GM23338 (cell line): ENCODE measurements at regions not wholly inside any gene's neighbourhood (a gene's known extent, or its start where the extent isn't known, plus 50 kb on each side); places are given as distances from the start of the nearest gene placed in this dataset.

Source experiments
- ATAC-seq: fragments of 200-7000 bp; cut with Tn5 transposase; 3 replicates; pipeline ENCODE4 v1.9.1; 2020
- DNase-seq: peaks from one replicate; pipeline ENCODE4 v3.0.0-alpha.2; 2015; ENCODE audit warnings: low spot score
- H2AFZ ChIP-seq: fragments of 200-600 bp; sonication (generic); 2 replicates; pipeline ENCODE4 v1.8.0; 2016; ENCODE audit warnings: antibody characterized with exemption, mild to moderate bottlenecking, moderate library complexity
- H3F3A ChIP-seq: fragments of 200-600 bp; sonication (generic); replicated peaks from 2 replicates; pipeline ENCODE4 v1.8.0; 2017; ENCODE audit warnings: antibody characterized with exemption, mixed run types, low read depth
- H3K27ac ChIP-seq: fragments of 200-600 bp; sonication (generic); 2 replicates; pipeline ENCODE4 v1.6.1; 2016; ENCODE audit warnings: low read depth
- H3K27me3 ChIP-seq: fragments of 200-600 bp; sonication (generic); 2 replicates; pipeline ENCODE4 v1.8.0; 2016; ENCODE audit warnings: mild to moderate bottlenecking, mixed run types, moderate library complexity; ENCODE audit not compliant: insufficient read depth
- H3K36me3 ChIP-seq: fragments of 200-600 bp; sonication (generic); 2 replicates; pipeline ENCODE4 v1.8.0; 2016; ENCODE audit warnings: mild to moderate bottlenecking; ENCODE audit not compliant: insufficient read depth
- H3K4me1 ChIP-seq: fragments of 200-600 bp; sonication (generic); 2 replicates; pipeline ENCODE4 v1.8.0; 2016; ENCODE audit warnings: mild to moderate bottlenecking, moderate library complexity; ENCODE audit not compliant: insufficient read depth
- H3K4me2 ChIP-seq: fragments of 200-600 bp; sonication (generic); 2 replicates; pipeline ENCODE4 v1.7.1; 2017; ENCODE audit warnings: mixed run types
- H3K4me3 ChIP-seq: fragments of 200-600 bp; sonication (generic); 2 replicates; pipeline ENCODE4 v1.6.1; 2016; ENCODE audit warnings: mixed run types
- H3K79me2 ChIP-seq: fragments of 200-600 bp; sonication (generic); replicated peaks from 2 replicates; pipeline ENCODE4 v1.8.0; 2017; ENCODE audit warnings: mild to moderate bottlenecking; ENCODE audit not compliant: insufficient read depth
- H3K9me2 ChIP-seq: fragments of 200-600 bp; sonication (generic); 2 replicates; pipeline ENCODE4 v1.8.0; 2017; ENCODE audit not compliant: insufficient read depth
- H4K20me1 ChIP-seq: fragments of 200-600 bp; sonication (generic); replicated peaks from 2 replicates; pipeline ENCODE4 v1.8.0; 2017; ENCODE audit warnings: mild to moderate bottlenecking; ENCODE audit not compliant: insufficient read depth
- H3K27ac Mint-ChIP-seq: 2 replicates; pipeline ENCODE4 v1.8.0; 2020; ENCODE audit warnings: inconsistent platforms, mild to moderate bottlenecking, moderate library complexity, mixed read lengths
- H3K27me3 Mint-ChIP-seq: 3 replicates; pipeline ENCODE4 v1.8.0; 2022; ENCODE audit warnings: low read depth, mild to moderate bottlenecking, moderate library complexity, mixed read lengths, inconsistent platforms; ENCODE audit not compliant: insufficient read depth, poor library complexity
- H3K36me3 Mint-ChIP-seq: 3 replicates; pipeline ENCODE4 v1.8.0; 2021; ENCODE audit warnings: low read depth, mild to moderate bottlenecking, inconsistent platforms, moderate library complexity, mixed read lengths
- H3K4me1 Mint-ChIP-seq: 3 replicates; pipeline ENCODE4 v1.8.0; 2020; ENCODE audit warnings: mild to moderate bottlenecking, inconsistent platforms, mixed read lengths
- H3K4me3 Mint-ChIP-seq: 3 replicates; pipeline ENCODE4 v1.8.0; 2021; ENCODE audit warnings: moderate library complexity, mild to moderate bottlenecking, inconsistent platforms, mixed read lengths
- H3K9me3 Mint-ChIP-seq: 3 replicates; pipeline ENCODE4 v1.8.0; 2020; ENCODE audit warnings: moderate library complexity, mild to moderate bottlenecking, inconsistent platforms, mixed read lengths
- CREB1 ChIP-seq: fragments of 250-450 bp; sonication (Bioruptor Pico); IDR thresholded peaks from 2 replicates; pipeline ENCODE4 v1.5.0; 2020; ENCODE audit warnings: low read depth, mild to moderate bottlenecking, moderate library complexity
- EZH2 ChIP-seq: fragments of 200-600 bp; sonication (generic); IDR thresholded peaks from one replicate; pipeline ENCODE4 v1.8.0; 2017; ENCODE audit warnings: antibody characterized with exemption, mild to moderate bottlenecking, low read depth; ENCODE audit not compliant: unreplicated experiment
- EZH2phosphoT487 ChIP-seq: fragments of 200-600 bp; sonication (generic); IDR thresholded peaks from one replicate; pipeline ENCODE4 v1.8.1; 2018; ENCODE audit warnings: antibody characterized with exemption; ENCODE audit not compliant: unreplicated experiment
- JUNB ChIP-seq: IDR thresholded peaks from one replicate; pipeline ENCODE4 v1.6.1; 2016; ENCODE audit warnings: antibody characterized with exemption; ENCODE audit not compliant: unreplicated experiment
- NANOG ChIP-seq: IDR thresholded peaks from 2 replicates; pipeline ENCODE4 v1.6.1; 2016; ENCODE audit warnings: antibody characterized with exemption, borderline replicate concordance
- POLR2AphosphoS5 ChIP-seq: IDR thresholded peaks from 2 replicates; pipeline ENCODE4 v1.6.1; 2016; ENCODE audit warnings: antibody characterized with exemption, low read depth
- STAT1 ChIP-seq: IDR thresholded peaks from one replicate; pipeline ENCODE4 v1.6.1; 2016; ENCODE audit warnings: antibody characterized with exemption; ENCODE audit not compliant: unreplicated experiment
- ZNF114 ChIP-seq: fragments of 250-450 bp; sonication (Bioruptor Pico); IDR thresholded peaks from 2 replicates; pipeline ENCODE4 v1.5.0; 2020; ENCODE audit warnings: mild to moderate bottlenecking, moderate library complexity
- ZNF331 ChIP-seq: fragments of 250-450 bp; sonication (Bioruptor Pico); IDR thresholded peaks from 2 replicates; pipeline ENCODE4 v1.5.0; 2020; ENCODE audit warnings: low read depth, mild to moderate bottlenecking, moderate library complexity
- TF ChIP-seq, protein P1 (sequence below): IDR thresholded peaks from one replicate; pipeline ENCODE4 v1.6.1; 2018; ENCODE audit warnings: antibody characterized with exemption; ENCODE audit not compliant: unreplicated experiment
- TF ChIP-seq, protein P2 (sequence below): IDR thresholded peaks from 2 replicates; pipeline ENCODE4 v1.6.1; 2016; ENCODE audit warnings: antibody characterized with exemption
- TF ChIP-seq, protein P3 (sequence below): fragments of 250-450 bp; sonication (Bioruptor Pico); IDR thresholded peaks from 2 replicates; pipeline ENCODE4 v1.5.0; 2020; ENCODE audit warnings: mild to moderate bottlenecking, moderate library complexity
- TF ChIP-seq, protein P4 (sequence below), 2 experiments: fragments of 200-600 bp in 1 of 2; sonication (generic) in 1 of 2; conservative IDR thresholded peaks; 2 replicates each; pipeline versions ENCODE4 v1.5.1 to v1.6.1; 2016 to 2017; ENCODE audit warnings: antibody characterized with exemption in 2 of 2, low read depth in 2 of 2, mild to moderate bottlenecking in 2 of 2, moderate library complexity in 1 of 2

DNA sequence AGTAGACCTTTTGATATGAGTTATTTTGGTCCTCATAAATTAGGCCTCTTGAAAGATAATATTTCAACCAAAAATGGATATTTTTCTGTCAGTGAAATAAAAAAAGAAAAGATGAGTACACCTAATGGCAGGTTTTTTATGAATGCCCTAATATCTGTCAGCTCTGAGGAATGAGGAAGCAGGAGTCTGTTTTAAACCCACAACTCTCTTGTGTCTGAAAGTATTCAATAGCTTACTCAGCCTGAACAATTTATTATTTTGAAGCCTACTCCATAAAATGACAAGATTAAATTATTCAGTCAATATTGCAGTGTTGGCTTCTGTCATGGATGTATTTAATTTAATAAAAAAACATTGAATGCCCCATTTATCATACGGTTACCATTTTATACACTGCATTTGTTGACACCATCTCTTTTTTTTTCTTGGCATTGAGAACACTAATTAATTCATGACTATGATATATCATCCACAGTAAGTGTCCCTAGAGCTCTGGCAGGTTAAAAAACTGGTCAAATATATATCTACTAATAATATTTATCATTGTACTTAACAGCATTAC, 548.2 kb downstream of the CBLN2 start:
- Mint-ChIP-seq H3K27me3 (peaks cover 2% of the 10 kb centered on the region), H3K4me3 (no peak overlapping the region), H3K4me1 (no peaks in the 10 kb centered on the region), H3K36me3 (peaks cover 10% of the 10 kb centered on the region; the same call in 2 of the 3 replicates), H3K27ac (no peak overlapping the region), H3K9me3 (peaks cover 86% of the 10 kb centered on the region)
- Histone ChIP-seq H3K4me2 (no peak overlapping the region), H3K27ac (no peak overlapping the region), H4K20me1 (no peaks in the 10 kb centered on the region), H3K9me2 (no peaks in the 10 kb centered on the region), H3K79me2 (no peaks in the 10 kb centered on the region), H3K4me1 (no peaks in the 10 kb centered on the region), H3K27me3 (no peaks in the 10 kb centered on the region), H2AFZ (no peak overlapping the region), H3K36me3 (no peaks in the 10 kb centered on the region; the same call in 1 of the 2 replicates), H3F3A (no peaks in the 10 kb centered on the region), H3K4me3 (no peak overlapping the region)
- no peak for ATAC-seq
- no peak for DNase-seq
- TF ChIP-seq CREB1 (CRISPR knock-in tag) (no peak), JUNB (no peak), EZH2 (no peak), ZNF331 (no peak), NANOG (no peak), POLR2AphosphoS5 (no peak), STAT1 (no peak), EZH2phosphoT487 (no peak), ZNF114 (CRISPR knock-in tag) (no peak)
- TF ChIP-seq, protein P1, sequence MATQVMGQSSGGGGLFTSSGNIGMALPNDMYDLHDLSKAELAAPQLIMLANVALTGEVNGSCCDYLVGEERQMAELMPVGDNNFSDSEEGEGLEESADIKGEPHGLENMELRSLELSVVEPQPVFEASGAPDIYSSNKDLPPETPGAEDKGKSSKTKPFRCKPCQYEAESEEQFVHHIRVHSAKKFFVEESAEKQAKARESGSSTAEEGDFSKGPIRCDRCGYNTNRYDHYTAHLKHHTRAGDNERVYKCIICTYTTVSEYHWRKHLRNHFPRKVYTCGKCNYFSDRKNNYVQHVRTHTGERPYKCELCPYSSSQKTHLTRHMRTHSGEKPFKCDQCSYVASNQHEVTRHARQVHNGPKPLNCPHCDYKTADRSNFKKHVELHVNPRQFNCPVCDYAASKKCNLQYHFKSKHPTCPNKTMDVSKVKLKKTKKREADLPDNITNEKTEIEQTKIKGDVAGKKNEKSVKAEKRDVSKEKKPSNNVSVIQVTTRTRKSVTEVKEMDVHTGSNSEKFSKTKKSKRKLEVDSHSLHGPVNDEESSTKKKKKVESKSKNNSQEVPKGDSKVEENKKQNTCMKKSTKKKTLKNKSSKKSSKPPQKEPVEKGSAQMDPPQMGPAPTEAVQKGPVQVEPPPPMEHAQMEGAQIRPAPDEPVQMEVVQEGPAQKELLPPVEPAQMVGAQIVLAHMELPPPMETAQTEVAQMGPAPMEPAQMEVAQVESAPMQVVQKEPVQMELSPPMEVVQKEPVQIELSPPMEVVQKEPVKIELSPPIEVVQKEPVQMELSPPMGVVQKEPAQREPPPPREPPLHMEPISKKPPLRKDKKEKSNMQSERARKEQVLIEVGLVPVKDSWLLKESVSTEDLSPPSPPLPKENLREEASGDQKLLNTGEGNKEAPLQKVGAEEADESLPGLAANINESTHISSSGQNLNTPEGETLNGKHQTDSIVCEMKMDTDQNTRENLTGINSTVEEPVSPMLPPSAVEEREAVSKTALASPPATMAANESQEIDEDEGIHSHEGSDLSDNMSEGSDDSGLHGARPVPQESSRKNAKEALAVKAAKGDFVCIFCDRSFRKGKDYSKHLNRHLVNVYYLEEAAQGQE, result no peak
- TF ChIP-seq, protein P2, sequence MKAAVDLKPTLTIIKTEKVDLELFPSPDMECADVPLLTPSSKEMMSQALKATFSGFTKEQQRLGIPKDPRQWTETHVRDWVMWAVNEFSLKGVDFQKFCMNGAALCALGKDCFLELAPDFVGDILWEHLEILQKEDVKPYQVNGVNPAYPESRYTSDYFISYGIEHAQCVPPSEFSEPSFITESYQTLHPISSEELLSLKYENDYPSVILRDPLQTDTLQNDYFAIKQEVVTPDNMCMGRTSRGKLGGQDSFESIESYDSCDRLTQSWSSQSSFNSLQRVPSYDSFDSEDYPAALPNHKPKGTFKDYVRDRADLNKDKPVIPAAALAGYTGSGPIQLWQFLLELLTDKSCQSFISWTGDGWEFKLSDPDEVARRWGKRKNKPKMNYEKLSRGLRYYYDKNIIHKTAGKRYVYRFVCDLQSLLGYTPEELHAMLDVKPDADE, result no peak
- TF ChIP-seq, protein P3, sequence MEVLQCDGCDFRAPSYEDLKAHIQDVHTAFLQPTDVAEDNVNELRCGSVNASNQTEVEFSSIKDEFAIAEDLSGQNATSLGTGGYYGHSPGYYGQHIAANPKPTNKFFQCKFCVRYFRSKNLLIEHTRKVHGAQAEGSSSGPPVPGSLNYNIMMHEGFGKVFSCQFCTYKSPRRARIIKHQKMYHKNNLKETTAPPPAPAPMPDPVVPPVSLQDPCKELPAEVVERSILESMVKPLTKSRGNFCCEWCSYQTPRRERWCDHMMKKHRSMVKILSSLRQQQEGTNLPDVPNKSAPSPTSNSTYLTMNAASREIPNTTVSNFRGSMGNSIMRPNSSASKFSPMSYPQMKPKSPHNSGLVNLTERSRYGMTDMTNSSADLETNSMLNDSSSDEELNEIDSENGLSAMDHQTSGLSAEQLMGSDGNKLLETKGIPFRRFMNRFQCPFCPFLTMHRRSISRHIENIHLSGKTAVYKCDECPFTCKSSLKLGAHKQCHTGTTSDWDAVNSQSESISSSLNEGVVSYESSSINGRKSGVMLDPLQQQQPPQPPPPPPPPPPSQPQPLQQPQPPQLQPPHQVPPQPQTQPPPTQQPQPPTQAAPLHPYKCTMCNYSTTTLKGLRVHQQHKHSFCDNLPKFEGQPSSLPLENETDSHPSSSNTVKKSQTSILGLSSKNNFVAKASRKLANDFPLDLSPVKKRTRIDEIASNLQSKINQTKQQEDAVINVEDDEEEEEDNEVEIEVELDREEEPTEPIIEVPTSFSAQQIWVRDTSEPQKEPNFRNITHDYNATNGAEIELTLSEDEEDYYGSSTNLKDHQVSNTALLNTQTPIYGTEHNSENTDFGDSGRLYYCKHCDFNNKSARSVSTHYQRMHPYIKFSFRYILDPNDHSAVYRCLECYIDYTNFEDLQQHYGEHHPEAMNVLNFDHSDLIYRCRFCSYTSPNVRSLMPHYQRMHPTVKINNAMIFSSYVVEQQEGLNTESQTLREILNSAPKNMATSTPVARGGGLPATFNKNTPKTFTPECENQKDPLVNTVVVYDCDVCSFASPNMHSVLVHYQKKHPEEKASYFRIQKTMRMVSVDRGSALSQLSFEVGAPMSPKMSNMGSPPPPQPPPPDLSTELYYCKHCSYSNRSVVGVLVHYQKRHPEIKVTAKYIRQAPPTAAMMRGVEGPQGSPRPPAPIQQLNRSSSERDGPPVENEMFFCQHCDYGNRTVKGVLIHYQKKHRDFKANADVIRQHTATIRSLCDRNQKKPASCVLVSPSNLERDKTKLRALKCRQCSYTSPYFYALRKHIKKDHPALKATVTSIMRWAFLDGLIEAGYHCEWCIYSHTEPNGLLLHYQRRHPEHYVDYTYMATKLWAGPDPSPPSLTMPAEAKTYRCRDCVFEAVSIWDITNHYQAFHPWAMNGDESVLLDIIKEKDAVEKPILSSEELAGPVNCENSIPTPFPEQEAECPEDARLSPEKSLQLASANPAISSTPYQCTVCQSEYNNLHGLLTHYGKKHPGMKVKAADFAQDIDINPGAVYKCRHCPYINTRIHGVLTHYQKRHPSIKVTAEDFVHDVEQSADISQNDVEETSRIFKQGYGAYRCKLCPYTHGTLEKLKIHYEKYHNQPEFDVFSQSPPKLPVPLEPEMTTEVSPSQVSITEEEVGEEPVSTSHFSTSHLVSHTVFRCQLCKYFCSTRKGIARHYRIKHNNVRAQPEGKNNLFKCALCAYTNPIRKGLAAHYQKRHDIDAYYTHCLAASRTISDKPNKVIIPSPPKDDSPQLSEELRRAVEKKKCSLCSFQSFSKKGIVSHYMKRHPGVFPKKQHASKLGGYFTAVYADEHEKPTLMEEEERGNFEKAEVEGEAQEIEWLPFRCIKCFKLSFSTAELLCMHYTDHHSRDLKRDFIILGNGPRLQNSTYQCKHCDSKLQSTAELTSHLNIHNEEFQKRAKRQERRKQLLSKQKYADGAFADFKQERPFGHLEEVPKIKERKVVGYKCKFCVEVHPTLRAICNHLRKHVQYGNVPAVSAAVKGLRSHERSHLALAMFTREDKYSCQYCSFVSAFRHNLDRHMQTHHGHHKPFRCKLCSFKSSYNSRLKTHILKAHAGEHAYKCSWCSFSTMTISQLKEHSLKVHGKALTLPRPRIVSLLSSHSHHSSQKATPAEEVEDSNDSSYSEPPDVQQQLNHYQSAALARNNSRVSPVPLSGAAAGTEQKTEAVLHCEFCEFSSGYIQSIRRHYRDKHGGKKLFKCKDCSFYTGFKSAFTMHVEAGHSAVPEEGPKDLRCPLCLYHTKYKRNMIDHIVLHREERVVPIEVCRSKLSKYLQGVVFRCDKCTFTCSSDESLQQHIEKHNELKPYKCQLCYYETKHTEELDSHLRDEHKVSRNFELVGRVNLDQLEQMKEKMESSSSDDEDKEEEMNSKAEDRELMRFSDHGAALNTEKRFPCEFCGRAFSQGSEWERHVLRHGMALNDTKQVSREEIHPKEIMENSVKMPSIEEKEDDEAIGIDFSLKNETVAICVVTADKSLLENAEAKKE, result no peak
- TF ChIP-seq, protein P4, sequence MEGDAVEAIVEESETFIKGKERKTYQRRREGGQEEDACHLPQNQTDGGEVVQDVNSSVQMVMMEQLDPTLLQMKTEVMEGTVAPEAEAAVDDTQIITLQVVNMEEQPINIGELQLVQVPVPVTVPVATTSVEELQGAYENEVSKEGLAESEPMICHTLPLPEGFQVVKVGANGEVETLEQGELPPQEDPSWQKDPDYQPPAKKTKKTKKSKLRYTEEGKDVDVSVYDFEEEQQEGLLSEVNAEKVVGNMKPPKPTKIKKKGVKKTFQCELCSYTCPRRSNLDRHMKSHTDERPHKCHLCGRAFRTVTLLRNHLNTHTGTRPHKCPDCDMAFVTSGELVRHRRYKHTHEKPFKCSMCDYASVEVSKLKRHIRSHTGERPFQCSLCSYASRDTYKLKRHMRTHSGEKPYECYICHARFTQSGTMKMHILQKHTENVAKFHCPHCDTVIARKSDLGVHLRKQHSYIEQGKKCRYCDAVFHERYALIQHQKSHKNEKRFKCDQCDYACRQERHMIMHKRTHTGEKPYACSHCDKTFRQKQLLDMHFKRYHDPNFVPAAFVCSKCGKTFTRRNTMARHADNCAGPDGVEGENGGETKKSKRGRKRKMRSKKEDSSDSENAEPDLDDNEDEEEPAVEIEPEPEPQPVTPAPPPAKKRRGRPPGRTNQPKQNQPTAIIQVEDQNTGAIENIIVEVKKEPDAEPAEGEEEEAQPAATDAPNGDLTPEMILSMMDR (conservative IDR thresholded peaks at IDR 0.05; ENCODE audit: low read depth in 2 of 2), result no peak
